ENCODE measurements at regions not wholly inside any gene's neighbourhood (a gene's known extent, or its start where the extent isn't known, plus 50 kb on each side); places are given as distances from the start of the nearest gene placed in this dataset.

GRCh38 chr5:125375143-125375542 lies 628.7 kb upstream of the ZNF608 start:
- no peaks in the 10 kb centered on the region for H3K36me3 Mint-ChIP-seq (ENCODE audit: low read depth)
- H3K4me1 Mint-ChIP-seq (ENCODE audit: low read depth), result no peaks in the 10 kb centered on the region
- H3K27ac Mint-ChIP-seq, result no peak overlapping the region
- no peaks in the 10 kb centered on the region for H3K27me3 Mint-ChIP-seq (ENCODE audit: low read depth)
- DNase-seq (no peak), ATAC-seq (no peak)
- CTCF ChIA-PET, result no interaction called here
- H3K4me3 Mint-ChIP-seq, result no peak overlapping the region
- H3K9me3 Mint-ChIP-seq (ENCODE audit: insufficient read depth), result no peaks in the 10 kb centered on the region
- POLR2A ChIA-PET, result no interaction called here

GRCh38 chr5:125376059-125376641 lies 629.7 kb upstream of the ZNF608 start:
- Mint-ChIP-seq H3K9me3 (ENCODE audit: insufficient read depth) (peaks cover under 1% of the 10 kb centered on the region), H3K4me3 (no peak overlapping the region), H3K27me3 (ENCODE audit: low read depth) (no peaks in the 10 kb centered on the region), H3K36me3 (ENCODE audit: low read depth) (no peaks in the 10 kb centered on the region), H3K27ac (no peak overlapping the region), H3K4me1 (ENCODE audit: low read depth) (no peaks in the 10 kb centered on the region)
- ChIA-PET CTCF (no interaction called here), POLR2A (no interaction called here)
- DNase-seq (no peak), ATAC-seq (no peak)

- ChIA-PET CTCF (no interaction called here), POLR2A (no interaction called here)
- no peak for ATAC-seq
These were observed 630.7 kb upstream of the ZNF608 start for GRCh38 chr5:125377141-125377540.

GRCh38 chr5:125381290-125381689 lies 634.9 kb upstream of the ZNF608 start:
- ChIA-PET CTCF (no interaction called here), POLR2A (no interaction called here)
- ATAC-seq (no peak), DNase-seq (no peak)
- H3K9me3 Mint-ChIP-seq (ENCODE audit: insufficient read depth), result peaks cover 4% of the 10 kb centered on the region
- H3K36me3 Mint-ChIP-seq (ENCODE audit: low read depth), result no peaks in the 10 kb centered on the region
- H3K4me1 Mint-ChIP-seq (ENCODE audit: low read depth), result no peaks in the 10 kb centered on the region
- no peak overlapping the region for H3K4me3 Mint-ChIP-seq
- H3K27ac Mint-ChIP-seq, result no peak overlapping the region
- no peaks in the 10 kb centered on the region for H3K27me3 Mint-ChIP-seq (ENCODE audit: low read depth)

More at GRCh38 chr5:125377141-125377540, 630.7 kb upstream of the ZNF608 start:
- Mint-ChIP-seq H3K36me3 (ENCODE audit: low read depth) (no peaks in the 10 kb centered on the region), H3K27me3 (ENCODE audit: low read depth) (no peaks in the 10 kb centered on the region), H3K27ac (no peak overlapping the region), H3K9me3 (ENCODE audit: insufficient read depth) (peaks cover 4% of the 10 kb centered on the region), H3K4me1 (ENCODE audit: low read depth) (no peaks in the 10 kb centered on the region), H3K4me3 (no peak overlapping the region)
- DNase-seq, result no peak

GRCh38 chr5:125384071-125384470 lies 637.6 kb upstream of the ZNF608 start:
- Mint-ChIP-seq H3K4me1 (ENCODE audit: low read depth) (no peaks in the 10 kb centered on the region), H3K27me3 (ENCODE audit: low read depth) (no peaks in the 10 kb centered on the region), H3K4me3 (no peak overlapping the region), H3K36me3 (ENCODE audit: low read depth) (no peaks in the 10 kb centered on the region), H3K9me3 (ENCODE audit: insufficient read depth) (peaks cover 4% of the 10 kb centered on the region), H3K27ac (no peak overlapping the region)
- CTCF ChIA-PET, result no interaction called here
- no peak for ATAC-seq
- POLR2A ChIA-PET, result no interaction called here
- no peak for DNase-seq

- Mint-ChIP-seq H3K4me3 (no peak overlapping the region), H3K4me1 (ENCODE audit: low read depth) (no peaks in the 10 kb centered on the region), H3K27me3 (ENCODE audit: low read depth) (no peaks in the 10 kb centered on the region), H3K36me3 (ENCODE audit: low read depth) (no peaks in the 10 kb centered on the region), H3K27ac (no peak overlapping the region), H3K9me3 (ENCODE audit: insufficient read depth) (peaks cover 5% of the 10 kb centered on the region)
- DNase-seq (no peak), ATAC-seq (no peak)
- CTCF ChIA-PET, result no interaction called here
- POLR2A ChIA-PET, result no interaction called here
These were observed 643.9 kb upstream of the ZNF608 start for GRCh38 chr5:125390326-125390725.

- Mint-ChIP-seq H3K27ac (no peak overlapping the region), H3K27me3 (ENCODE audit: low read depth) (no peaks in the 10 kb centered on the region), H3K4me1 (ENCODE audit: low read depth) (no peaks in the 10 kb centered on the region), H3K36me3 (ENCODE audit: low read depth) (no peaks in the 10 kb centered on the region), H3K9me3 (ENCODE audit: insufficient read depth) (peaks cover 5% of the 10 kb centered on the region), H3K4me3 (no peak overlapping the region)
- DNase-seq (no peak), ATAC-seq (no peak)
- CTCF ChIA-PET, result no interaction called here
- POLR2A ChIA-PET, result no interaction called here
These were observed 646.9 kb upstream of the ZNF608 start for GRCh38 chr5:125393221-125393815.

- Mint-ChIP-seq H3K9me3 (ENCODE audit: insufficient read depth) (peaks cover 5% of the 10 kb centered on the region), H3K4me3 (no peak overlapping the region), H3K27ac (no peak overlapping the region), H3K27me3 (ENCODE audit: low read depth) (no peaks in the 10 kb centered on the region), H3K36me3 (ENCODE audit: low read depth) (no peaks in the 10 kb centered on the region), H3K4me1 (ENCODE audit: low read depth) (no peaks in the 10 kb centered on the region)
- DNase-seq (no peak), ATAC-seq (no peak)
- CTCF ChIA-PET, result no interaction called here
- POLR2A ChIA-PET, result no interaction called here
These were observed 648.3 kb upstream of the ZNF608 start for GRCh38 chr5:125394661-125395280.

- H3K27me3 Mint-ChIP-seq (ENCODE audit: low read depth), result no peaks in the 10 kb centered on the region
- no peaks in the 10 kb centered on the region for H3K4me1 Mint-ChIP-seq (ENCODE audit: low read depth)
- CTCF ChIA-PET, result no interaction called here
- H3K9me3 Mint-ChIP-seq (ENCODE audit: insufficient read depth), result peaks cover 5% of the 10 kb centered on the region
- DNase-seq (no peak), ATAC-seq (no peak)
- POLR2A ChIA-PET, result no interaction called here
- H3K27ac Mint-ChIP-seq, result no peak overlapping the region
- H3K36me3 Mint-ChIP-seq (ENCODE audit: low read depth), result no peaks in the 10 kb centered on the region
- no peak overlapping the region for H3K4me3 Mint-ChIP-seq
These were observed 650.0 kb upstream of the ZNF608 start for GRCh38 chr5:125396462-125396861.

- Mint-ChIP-seq H3K4me1 (ENCODE audit: low read depth) (no peaks in the 10 kb centered on the region), H3K4me3 (no peak overlapping the region), H3K27ac (no peak overlapping the region), H3K27me3 (ENCODE audit: low read depth) (no peaks in the 10 kb centered on the region), H3K36me3 (ENCODE audit: low read depth) (no peaks in the 10 kb centered on the region), H3K9me3 (ENCODE audit: insufficient read depth) (no peaks in the 10 kb centered on the region)
- ChIA-PET CTCF (no interaction called here), POLR2A (no interaction called here)
- ATAC-seq, result no peak
- no peak for DNase-seq
These were observed 652.0 kb upstream of the ZNF608 start for GRCh38 chr5:125398466-125398865.

GRCh38 chr5:125399885-125400284 lies 653.4 kb upstream of the ZNF608 start:
- DNase-seq (no peak), ATAC-seq (no peak)
- Mint-ChIP-seq H3K27ac (no peak overlapping the region), H3K4me1 (ENCODE audit: low read depth) (no peaks in the 10 kb centered on the region), H3K9me3 (ENCODE audit: insufficient read depth) (no peaks in the 10 kb centered on the region), H3K36me3 (ENCODE audit: low read depth) (no peaks in the 10 kb centered on the region), H3K4me3 (no peak overlapping the region), H3K27me3 (ENCODE audit: low read depth) (no peaks in the 10 kb centered on the region)
- POLR2A ChIA-PET, result no interaction called here
- CTCF ChIA-PET, result no interaction called here

GRCh38 chr5:125401724-125402622 lies 655.5 kb upstream of the ZNF608 start:
- no peak for ATAC-seq
- H3K4me3 Mint-ChIP-seq, result no peak overlapping the region
- H3K4me1 Mint-ChIP-seq (ENCODE audit: low read depth), result no peaks in the 10 kb centered on the region
- POLR2A ChIA-PET, result no interaction called here
- peaks cover 5% of the 10 kb centered on the region for H3K9me3 Mint-ChIP-seq (ENCODE audit: insufficient read depth)
- no peaks in the 10 kb centered on the region for H3K27me3 Mint-ChIP-seq (ENCODE audit: low read depth)
- H3K27ac Mint-ChIP-seq, result no peak overlapping the region
- H3K36me3 Mint-ChIP-seq (ENCODE audit: low read depth), result no peaks in the 10 kb centered on the region
- no peak for DNase-seq
- CTCF ChIA-PET, result no interaction called here
